ENCODE measurements at regions not wholly inside any gene's neighbourhood (a gene's known extent, or its start where the extent isn't known, plus 50 kb on each side); places are given as distances from the start of the nearest gene placed in this dataset.

DNA sequence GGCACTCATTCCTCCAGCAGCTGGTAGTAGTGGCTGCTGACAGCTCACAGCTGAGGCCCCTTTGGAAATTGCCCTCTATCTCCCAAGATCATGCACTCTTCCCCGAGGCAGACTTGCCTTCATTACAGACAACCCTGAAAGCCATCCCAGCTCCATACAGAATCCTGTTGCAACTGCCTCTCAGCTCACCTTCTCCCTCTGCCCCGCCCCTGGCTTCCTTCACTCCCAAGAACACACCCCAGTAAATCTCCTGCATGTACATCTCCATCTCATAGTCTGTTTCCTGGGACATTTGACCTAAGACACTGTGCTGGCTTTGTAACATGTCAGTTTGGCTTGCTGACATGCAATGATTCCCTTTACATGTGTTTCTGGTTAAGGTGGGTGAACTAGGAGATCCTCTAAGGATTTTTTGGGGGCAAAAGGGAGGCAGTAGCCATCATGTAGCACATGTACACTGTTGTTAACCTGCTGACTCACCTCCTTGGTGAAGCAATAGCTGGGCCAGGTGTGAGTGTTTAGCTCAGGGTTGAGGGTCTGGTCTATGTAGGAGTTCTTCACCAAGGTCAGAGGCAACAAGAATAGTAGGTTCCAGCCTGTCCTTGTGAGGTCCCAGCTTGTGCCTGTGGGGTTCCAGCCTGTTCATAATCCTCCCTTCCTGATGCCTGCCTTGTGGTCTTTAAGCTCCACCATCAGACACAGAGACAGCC is 179.6 kb downstream of the CSNK2A3 start:
- DNase-seq: no peak

GRCh38 chr11:11171854-11172253 is 181.2 kb downstream of the CSNK2A3 start:
- no peak for DNase-seq

GRCh38 chr11:11171285-11171684 is 181.8 kb downstream of the CSNK2A3 start:
- DNase-seq: no peak

DNA sequence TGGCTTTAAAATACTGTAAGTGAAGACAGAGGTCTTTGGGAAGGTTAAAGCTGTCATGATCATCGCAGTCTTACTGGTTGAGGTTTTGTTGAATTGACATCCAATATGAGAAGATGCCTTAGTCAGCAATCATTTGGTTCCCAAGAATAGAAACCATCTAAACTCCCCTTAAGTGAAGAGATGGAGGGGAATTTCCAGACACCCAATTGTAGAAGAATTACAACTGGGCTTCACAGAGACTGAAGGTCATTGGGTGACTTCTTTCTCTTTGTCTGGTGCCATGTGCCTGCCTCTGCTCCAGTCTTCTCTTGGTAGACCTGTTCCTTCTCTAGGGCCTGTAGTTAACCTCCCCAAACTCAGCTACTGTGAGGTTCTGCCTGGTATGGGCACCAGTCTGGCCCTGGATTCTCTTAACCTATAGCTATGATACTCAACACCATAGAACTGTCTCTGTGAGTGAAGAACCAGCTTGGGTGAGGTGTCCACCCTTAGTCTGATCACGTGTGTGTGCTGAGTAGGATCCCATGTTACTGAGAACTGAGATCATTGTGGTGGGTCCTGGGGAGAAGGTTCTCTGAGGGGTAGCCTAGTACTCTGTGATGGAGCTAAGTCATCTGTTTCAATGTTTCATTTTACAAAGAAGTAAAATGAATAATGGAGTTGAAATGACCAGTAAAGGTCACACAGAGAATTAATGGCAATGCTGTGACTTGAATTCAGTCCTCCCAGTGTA is 182.5 kb downstream of the CSNK2A3 start:
- no peak for DNase-seq

GRCh38 chr11:11169715-11170351 is 183.2 kb downstream of the CSNK2A3 start:
- DNase-seq: no peak

- no peak for DNase-seq
These were observed 185.2 kb downstream of the CSNK2A3 start for GRCh38 chr11:11167806-11168205.

DNA sequence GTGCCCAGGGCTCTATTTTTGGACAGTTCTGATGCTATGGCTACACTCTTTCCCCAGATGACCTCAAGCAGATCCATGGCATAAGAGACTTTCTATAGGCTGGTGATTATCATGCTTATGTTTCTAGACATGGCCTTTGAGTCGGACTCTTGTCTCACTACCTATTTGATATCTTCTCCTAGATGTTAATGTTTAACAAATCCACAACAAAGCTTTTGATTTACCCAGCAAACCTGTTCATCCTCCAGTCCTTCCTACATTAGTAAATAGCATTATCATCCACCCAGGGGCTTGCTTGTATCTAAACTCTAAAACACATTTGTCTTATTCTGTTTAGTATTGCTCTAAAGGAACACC is 188.7 kb downstream of the CSNK2A3 start:
- no peak for DNase-seq

DNA sequence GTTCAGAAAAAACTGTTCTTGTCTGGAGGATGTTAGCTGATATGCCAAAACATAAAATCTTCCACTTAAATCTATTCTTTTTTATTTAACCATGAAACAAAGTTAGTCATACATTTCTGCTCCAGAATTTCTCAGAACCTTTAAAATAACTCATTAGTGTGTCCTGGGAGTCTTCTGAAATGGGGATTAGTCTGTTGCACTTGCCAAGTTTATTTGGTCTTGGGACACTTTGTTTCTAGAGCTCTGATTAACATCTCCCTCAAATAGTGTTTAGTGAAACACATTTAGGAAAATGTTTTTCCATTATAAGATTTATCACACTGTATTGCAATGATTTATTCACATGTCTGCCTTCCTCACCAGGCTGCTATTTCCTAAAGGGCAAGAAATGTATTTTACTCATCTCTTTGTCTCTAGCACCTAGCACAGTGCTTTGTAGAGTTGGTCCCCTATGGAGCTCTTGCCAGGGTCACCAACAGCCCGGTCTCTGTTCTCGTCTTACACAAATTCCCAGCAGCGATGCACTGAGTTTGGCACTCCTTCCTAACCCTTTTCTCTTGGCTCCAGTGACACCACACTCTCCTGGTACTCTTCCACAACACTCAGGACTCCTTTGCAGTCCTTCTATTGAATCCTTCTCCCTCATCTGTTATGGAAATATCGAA is 189.2 kb downstream of the CSNK2A3 start:
- no peak for DNase-seq

- DNase-seq: no peak
These were observed 189.8 kb downstream of the CSNK2A3 start for GRCh38 chr11:11163236-11163635.

DNA sequence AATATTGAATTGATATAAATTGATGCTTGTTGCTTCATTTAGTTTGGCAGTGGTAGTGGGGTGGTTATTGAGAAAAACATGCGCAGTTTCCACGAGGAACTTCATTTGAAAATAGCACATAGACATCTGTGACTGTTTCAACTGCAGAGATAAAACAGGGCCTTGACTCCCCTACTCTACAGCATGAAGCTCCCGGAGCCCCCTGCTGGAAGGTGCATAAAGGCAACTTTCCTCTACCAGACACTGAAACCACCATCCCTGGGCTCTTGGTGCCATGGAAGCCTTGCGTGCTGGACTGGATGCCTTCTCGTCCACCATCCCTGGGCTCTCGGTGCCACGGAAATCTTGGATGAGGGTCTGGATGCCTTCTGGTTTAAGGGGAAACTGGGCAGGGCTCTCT is 195.9 kb downstream of the CSNK2A3 start:
- no peak for DNase-seq

- no peak for DNase-seq
These were observed 196.9 kb downstream of the CSNK2A3 start for GRCh38 chr11:11155962-11156815.

DNA sequence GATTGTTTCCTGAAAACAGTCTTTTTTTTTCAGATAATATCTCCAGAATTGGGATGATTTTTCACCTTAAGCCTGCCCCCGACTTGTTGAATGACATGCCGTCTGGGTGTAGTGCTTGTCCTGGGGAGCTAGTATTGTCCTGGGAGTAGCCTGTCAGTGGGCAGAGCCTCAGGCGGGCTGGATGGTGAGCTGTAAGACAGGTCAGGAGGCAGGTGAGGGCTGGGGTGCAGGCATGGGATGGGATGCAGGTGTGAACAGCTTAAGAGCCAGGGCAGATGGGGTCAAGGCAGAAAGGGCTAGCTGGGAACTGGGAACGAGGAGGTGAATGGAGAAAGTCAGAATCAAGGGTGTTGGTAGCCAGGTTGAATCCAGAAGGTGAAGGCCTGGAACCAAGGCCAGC is 200.2 kb downstream of the CSNK2A3 start:
- no peak for DNase-seq

- DNase-seq: no peak
These were observed 203.2 kb downstream of the CSNK2A3 start for GRCh38 chr11:11149671-11150459.

- no peak for DNase-seq
These were observed 204.5 kb downstream of the CSNK2A3 start for GRCh38 chr11:11148596-11148995.

DNA sequence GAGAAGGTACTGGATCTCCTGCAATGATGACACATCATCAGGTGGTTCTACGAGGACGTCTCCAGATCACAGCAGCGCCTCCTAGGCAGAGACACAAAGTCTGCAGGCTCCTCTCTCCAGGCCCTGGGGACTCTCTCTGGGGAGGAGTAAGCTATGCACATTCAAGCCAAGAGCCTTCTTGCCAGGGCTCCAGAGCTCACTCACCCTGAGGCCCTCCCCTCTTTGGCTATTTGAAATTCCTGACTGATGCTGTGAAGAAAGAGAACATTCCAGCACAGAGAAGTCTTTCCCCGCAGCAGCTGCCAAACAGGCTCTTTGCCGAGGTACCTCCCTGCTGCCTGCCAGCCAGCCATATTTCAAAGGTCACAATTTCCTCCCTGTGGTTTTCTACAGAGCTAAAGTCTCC is 204.9 kb downstream of the CSNK2A3 start:
- DNase-seq: peak; percentile 30

GRCh38 chr11:11146830-11147229 is 206.2 kb downstream of the CSNK2A3 start:
- DNase-seq: no peak

GRCh38 chr11:11143849-11144248 is 209.2 kb downstream of the CSNK2A3 start:
- DNase-seq: no peak

DNA sequence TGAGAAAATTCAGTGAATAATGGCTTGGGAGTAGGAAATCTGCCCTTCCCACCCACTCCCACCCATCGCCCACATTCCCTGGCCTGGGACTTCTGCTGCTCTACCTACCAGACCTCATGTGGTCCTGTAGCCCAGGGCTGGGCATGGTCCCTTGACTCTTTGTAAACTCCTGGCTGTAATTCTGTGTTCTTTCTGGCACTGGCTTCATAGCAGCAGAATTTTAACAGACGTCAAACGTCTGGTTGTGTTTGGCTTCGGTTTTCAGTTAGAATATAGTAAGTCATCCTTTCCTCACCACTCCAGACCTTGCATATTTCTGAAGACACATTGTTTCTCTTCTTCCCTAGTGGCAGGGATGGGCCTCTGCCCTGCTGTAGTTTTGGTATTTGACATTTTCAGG is 210.6 kb downstream of the CSNK2A3 start:
- DNase-seq: no peak

GRCh38 chr11:11141065-11141464 is 212.0 kb downstream of the CSNK2A3 start:
- DNase-seq: no peak

GRCh38 chr11:11140510-11140909 is 212.5 kb downstream of the CSNK2A3 start:
- no peak for DNase-seq

GRCh38 chr11:11137339-11137738 is 215.7 kb downstream of the CSNK2A3 start:
- DNase-seq: no peak
